ENCODE measurements at regions not wholly inside any gene's neighbourhood (a gene's known extent, or its start where the extent isn't known, plus 50 kb on each side); places are given as distances from the start of the nearest gene placed in this dataset.
"Not testable (repeated sequence)": the region's sequence is repeated elsewhere in the genome, so short reads cannot be mapped to it uniquely, and the experiment has no call there.

DNA sequence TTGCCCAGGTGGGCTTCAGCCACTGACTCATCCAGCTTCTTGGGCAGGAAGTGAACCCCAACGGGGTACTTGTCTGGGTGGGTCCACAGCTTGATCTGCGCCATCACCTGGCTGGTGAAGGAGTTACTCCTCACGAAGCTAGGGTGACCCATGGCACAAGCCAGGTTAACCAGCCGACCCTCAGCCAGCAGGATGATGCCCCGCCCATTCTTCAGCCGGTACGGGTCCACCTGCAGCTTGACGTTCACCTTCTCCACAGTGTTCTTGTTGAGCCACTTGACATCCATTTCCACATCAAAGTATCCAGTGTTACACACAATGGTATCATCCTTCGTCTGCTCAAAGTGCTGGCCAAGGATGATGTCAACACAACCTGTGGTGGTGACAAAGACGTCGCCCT lies 121.3 kb upstream of the NXPH2 start:
- no peak for DNase-seq

- DNase-seq: no peak
Observed at GRCh38 chr2:138898855-138899254, 118.7 kb upstream of the NXPH2 start.

DNA sequence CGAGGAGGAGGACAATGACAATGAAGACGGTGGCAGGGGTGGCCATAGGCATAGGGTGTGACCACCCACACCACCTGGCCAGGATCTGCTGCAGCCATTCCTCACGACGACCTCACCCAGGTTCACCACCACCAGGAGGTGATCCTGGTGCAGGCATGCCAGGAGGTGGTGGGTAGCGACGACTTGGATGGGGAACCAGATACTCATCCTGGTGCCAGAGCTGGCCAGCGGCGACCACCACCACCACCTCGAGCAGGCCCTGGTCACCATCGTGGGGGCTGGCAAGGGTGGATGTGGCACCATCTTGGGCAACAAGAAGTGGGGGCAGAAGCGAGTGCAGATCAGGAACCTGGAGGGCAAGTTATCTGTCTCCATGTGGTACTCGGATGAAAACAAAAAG lies 117.1 kb upstream of the NXPH2 start:
- no peak for DNase-seq

GRCh38 chr2:138893746-138894145 lies 113.6 kb upstream of the NXPH2 start:
- DNase-seq: no peak

GRCh38 chr2:138881126-138881525 lies 100.9 kb upstream of the NXPH2 start:
- DNase-seq: no peak

DNA sequence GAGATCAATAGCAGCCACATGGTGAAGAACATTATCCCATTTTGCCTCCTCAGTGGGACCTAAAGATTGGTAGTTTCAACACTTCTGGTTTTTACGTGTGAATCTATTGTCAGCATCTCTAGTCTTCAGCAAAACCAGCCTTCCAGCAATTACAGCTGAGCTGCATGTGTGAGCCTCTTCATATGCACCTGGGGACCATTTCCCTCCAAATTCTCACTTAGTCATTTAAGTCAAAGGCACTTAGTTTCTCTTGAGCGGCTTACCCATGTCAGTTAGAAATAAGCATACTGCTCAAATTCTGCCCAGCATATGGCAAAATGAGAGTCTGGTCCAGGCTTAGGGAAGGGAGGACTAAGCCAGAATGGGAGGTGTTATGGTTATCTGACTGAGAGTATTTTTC lies 99.7 kb upstream of the NXPH2 start:
- DNase-seq: no peak

- DNase-seq: no peak
Observed at GRCh38 chr2:138877421-138877820, 97.2 kb upstream of the NXPH2 start.

DNA sequence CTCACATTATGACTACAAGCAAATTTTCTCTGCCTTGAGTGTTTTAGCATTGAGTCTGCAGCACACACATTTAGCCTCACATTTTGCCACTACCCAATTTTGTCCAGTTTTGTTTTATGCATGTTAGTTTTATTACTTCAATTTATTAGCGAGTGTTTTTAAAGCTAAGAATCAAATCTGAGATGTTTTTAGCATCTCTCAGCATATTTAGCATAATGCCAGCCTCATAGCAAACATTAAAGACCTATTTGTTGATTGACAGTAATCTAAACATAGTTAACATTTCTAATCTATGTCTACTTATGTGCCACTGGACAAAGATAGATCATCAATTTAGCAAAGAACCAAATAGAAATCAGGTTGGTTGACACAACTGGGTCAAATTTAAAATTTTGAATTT lies 94.1 kb upstream of the NXPH2 start:
- no peak for DNase-seq

- not testable (repeated sequence) for DNase-seq
Observed at GRCh38 chr2:138872116-138872515, 91.9 kb upstream of the NXPH2 start.

DNA sequence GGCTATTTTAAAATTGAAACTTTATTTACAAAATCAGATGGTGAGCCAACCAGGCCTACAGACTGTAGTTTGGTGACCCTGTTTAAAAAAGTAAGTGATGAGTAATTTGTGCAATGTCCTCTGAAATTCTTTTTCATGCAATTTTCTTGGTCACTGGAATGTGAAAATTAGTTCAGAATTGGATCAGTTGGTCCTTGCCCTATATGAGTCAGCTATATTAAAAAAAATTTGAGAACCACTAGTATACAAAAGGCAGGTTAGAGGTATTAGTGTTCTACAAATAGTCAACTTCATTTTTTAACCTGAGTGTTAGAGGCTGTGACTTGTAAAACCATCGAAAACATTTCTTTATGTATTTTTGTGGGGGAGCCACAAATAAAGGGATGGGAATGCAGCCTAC lies 91.1 kb upstream of the NXPH2 start:
- no peak for DNase-seq

- DNase-seq: no peak
Observed at GRCh38 chr2:138867341-138867740, 87.2 kb upstream of the NXPH2 start.

DNA sequence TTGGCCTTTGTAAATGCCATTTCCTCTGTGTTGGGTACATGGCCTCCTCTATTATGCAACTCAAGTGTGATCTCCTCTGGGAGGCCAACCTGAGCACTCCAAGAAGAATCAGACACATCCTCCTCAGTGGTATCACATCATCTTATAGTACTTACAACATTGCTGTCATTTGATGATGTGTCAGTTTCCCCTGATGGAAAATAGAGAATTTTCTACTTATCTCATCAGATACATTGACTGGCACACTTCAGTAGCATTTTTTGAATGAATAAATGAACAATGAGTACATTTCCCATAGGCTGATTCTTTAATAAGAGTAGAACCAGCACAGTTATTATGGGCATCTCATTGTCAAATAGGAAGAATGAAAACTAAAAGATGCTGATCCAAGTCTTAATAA lies 86.6 kb upstream of the NXPH2 start:
- no peak for DNase-seq

- DNase-seq: no peak
Observed at GRCh38 chr2:138853761-138854160, 73.6 kb upstream of the NXPH2 start.

- DNase-seq: no peak
Observed at GRCh38 chr2:138853296-138853695, 73.1 kb upstream of the NXPH2 start.

- DNase-seq: peak; percentile 1
Observed at GRCh38 chr2:138846216-138846821, 66.1 kb upstream of the NXPH2 start.

- no peak for DNase-seq
Observed at GRCh38 chr2:138842341-138842740, 62.2 kb upstream of the NXPH2 start.

GRCh38 chr2:138841459-138841858 lies 61.3 kb upstream of the NXPH2 start:
- DNase-seq: no peak

DNA sequence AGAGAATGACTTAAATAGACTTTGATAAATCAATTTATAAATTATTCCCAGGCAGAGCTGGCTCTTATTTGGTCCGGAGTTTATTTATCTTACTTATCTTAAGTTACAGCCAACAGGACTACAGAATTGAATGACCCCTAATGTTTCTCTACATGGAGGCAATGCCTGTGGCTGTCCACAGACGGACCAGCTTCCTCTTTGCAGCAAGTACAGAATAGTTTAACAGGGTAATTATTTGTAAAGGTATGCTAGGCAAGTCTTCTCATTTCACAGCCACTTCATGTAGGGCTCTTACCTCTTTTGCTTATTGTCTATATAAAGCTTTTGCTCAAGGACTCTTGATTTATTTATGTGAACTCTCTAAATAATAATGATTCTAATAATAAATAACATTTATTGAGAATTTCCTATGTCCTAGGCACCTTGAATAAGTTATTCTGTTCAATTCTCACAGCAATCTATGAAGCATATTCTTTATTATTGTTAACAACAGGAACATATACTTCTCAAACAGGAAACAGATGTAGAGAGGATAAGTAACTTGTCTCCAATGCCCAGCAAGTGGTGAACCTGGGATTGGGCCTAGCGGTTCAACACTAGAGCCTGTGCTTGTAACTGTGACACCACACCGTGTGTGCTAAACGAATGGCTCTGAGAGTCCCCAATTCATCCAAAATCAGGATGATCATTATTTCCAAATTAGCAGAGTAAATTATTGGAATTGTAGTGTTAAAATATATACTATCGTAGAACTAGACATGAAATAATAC lies 58.8 kb upstream of the NXPH2 start:
- no peak for DNase-seq

- no peak for DNase-seq
Observed at GRCh38 chr2:138831691-138832090, 51.5 kb upstream of the NXPH2 start.

- DNase-seq: no peak
Observed at GRCh38 chr2:138831154-138831553, 51.0 kb upstream of the NXPH2 start.

GRCh38 chr2:138830547-138830946 lies 50.4 kb upstream of the NXPH2 start:
- no peak for DNase-seq

All from CD4-positive, alpha-beta T cell treated with Interleukin-21 for 1 hour (primary cell).